ENCODE measurements at regions not wholly inside any gene's neighbourhood (a gene's known extent, or its start where the extent isn't known, plus 50 kb on each side); places are given as distances from the start of the nearest gene placed in this dataset.

GRCh38 chr9:80382211-80382891, 810.6 kb downstream of the TLE4 start:
- peak; percentile 16 for DNase-seq (ENCODE audit: low read depth)

- DNase-seq (ENCODE audit: low read depth) = no peak
Observed at GRCh38 chr9:80380301-80380700, 808.5 kb downstream of the TLE4 start.

- no peak for DNase-seq (ENCODE audit: low read depth)
Observed at GRCh38 chr9:80378669-80379293, 807.0 kb downstream of the TLE4 start.

- no peak for DNase-seq (ENCODE audit: low read depth)
Observed at GRCh38 chr9:80376180-80376579, 804.4 kb downstream of the TLE4 start.

- no peak for DNase-seq (ENCODE audit: low read depth)
Observed at GRCh38 chr9:80375477-80375876, 803.7 kb downstream of the TLE4 start.

- DNase-seq (ENCODE audit: low read depth) = no peak
Observed at GRCh38 chr9:80369641-80370040, 797.9 kb downstream of the TLE4 start.

- no peak for DNase-seq (ENCODE audit: low read depth)
Observed at GRCh38 chr9:80366626-80367025, 794.9 kb downstream of the TLE4 start.

- no peak for DNase-seq (ENCODE audit: low read depth)
Observed at GRCh38 chr9:80359941-80360881, 788.4 kb downstream of the TLE4 start.

- no peak for DNase-seq (ENCODE audit: low read depth)
Observed at GRCh38 chr9:80359291-80359690, 787.5 kb downstream of the TLE4 start.

GRCh38 chr9:80352967-80353366, 781.2 kb downstream of the TLE4 start:
- DNase-seq (ENCODE audit: low read depth) = no peak

- no peak for DNase-seq (ENCODE audit: low read depth)
Observed at GRCh38 chr9:80351612-80352011, 779.8 kb downstream of the TLE4 start.

- no peak for DNase-seq (ENCODE audit: low read depth)
Observed at GRCh38 chr9:80326105-80326504, 754.3 kb downstream of the TLE4 start.

GRCh38 chr9:80320916-80321315, 749.2 kb downstream of the TLE4 start:
- no peak for DNase-seq (ENCODE audit: low read depth)

GRCh38 chr9:80320480-80320879, 748.7 kb downstream of the TLE4 start:
- DNase-seq (ENCODE audit: low read depth) = peak; percentile 24

- DNase-seq (ENCODE audit: low read depth) = no peak
Observed at GRCh38 chr9:80305136-80305535, 733.4 kb downstream of the TLE4 start.

- no peak for DNase-seq (ENCODE audit: low read depth)
Observed at GRCh38 chr9:80294955-80295354, 723.2 kb downstream of the TLE4 start.

GRCh38 chr9:80294318-80294717, 722.6 kb downstream of the TLE4 start:
- no peak for DNase-seq (ENCODE audit: low read depth)

- no peak for DNase-seq (ENCODE audit: low read depth)
Observed at GRCh38 chr9:80292231-80292630, 720.5 kb downstream of the TLE4 start.

- DNase-seq (ENCODE audit: low read depth) = no peak
Observed at GRCh38 chr9:80285326-80285725, 713.6 kb downstream of the TLE4 start.

GRCh38 chr9:80282766-80283165, 711.0 kb downstream of the TLE4 start:
- DNase-seq (ENCODE audit: low read depth) = no peak

GRCh38 chr9:80259079-80259478, 687.3 kb downstream of the TLE4 start:
- DNase-seq (ENCODE audit: low read depth) = no peak

GRCh38 chr9:80251778-80252177, 680.0 kb downstream of the TLE4 start:
- DNase-seq (ENCODE audit: low read depth) = no peak

GRCh38 chr9:80242022-80242421, 670.3 kb downstream of the TLE4 start:
- no peak for DNase-seq (ENCODE audit: low read depth)

Data from forelimb muscle (tissue), 1 donor.